CD4-positive, alpha-beta T cell (primary cell): ENCODE measurements at regions not wholly inside any gene's neighbourhood (a gene's known extent, or its start where the extent isn't known, plus 50 kb on each side); places are given as distances from the start of the nearest gene placed in this dataset.
"Not testable (repeated sequence)": the region's sequence is repeated elsewhere in the genome, so short reads cannot be mapped to it uniquely, and the experiment has no call there.

Source experiments
- ATAC-seq: fragments of 200-7000 bp; cut with Tn5 transposase; one replicate; pipeline ENCODE4 v1.10.0; 2022; ENCODE audit warnings: mild to moderate bottlenecking; ENCODE audit not compliant: poor library complexity
- CTCF ChIA-PET: fragments of 350-600 bp; sonication (Branson Sonifier 250); formaldehyde crosslinking; loops from one replicate; lab custom pipeline; 2021; ENCODE audit warnings: antibody characterized with exemption, inconsistent platforms; lab: Charles Lee
- POLR2A ChIA-PET: fragments of 350-600 bp; sonication (Branson Sonifier 250); formaldehyde crosslinking; loops from one replicate; lab custom pipeline; 2021; ENCODE audit warnings: antibody characterized with exemption, inconsistent platforms; lab: Charles Lee
- DNase-seq, 14 experiments: peaks; one replicate each; pipeline ENCODE4 v3.0.0-alpha.2; 2013 to 2020; ENCODE audit warnings: mixed read lengths in 2 of 14
- H3K27ac ChIP-seq, 2 donors: one replicate each; pipeline versions ENCODE4 v1.5.1 to v1.7.0; 2013; ENCODE audit warnings: low read length in 2 of 2, low read depth in 1 of 2, mild to moderate bottlenecking in 1 of 2
- H3K27me3 ChIP-seq, 2 experiments: 1 replicate in 1 of 2; 2 replicates in 1 of 2; pipeline versions ENCODE4 v1.6.1 to v1.7.0; 2013; ENCODE audit warnings: low read length in 2 of 2, control low read depth in 1 of 2, mild to moderate bottlenecking in 1 of 2, moderate library complexity in 1 of 2; ENCODE audit not compliant: insufficient read depth in 2 of 2, control insufficient read depth in 1 of 2
- H3K36me3 ChIP-seq: one replicate; pipeline ENCODE4 v1.6.1; 2013; ENCODE audit warnings: low read length, control low read depth; ENCODE audit not compliant: insufficient read depth
- H3K4me1 ChIP-seq: one replicate; pipeline ENCODE4 v1.6.1; 2013; ENCODE audit warnings: low read length, control low read depth; ENCODE audit not compliant: insufficient read depth
- H3K4me3 ChIP-seq: one replicate; pipeline ENCODE4 v1.5.1; 2013; ENCODE audit warnings: mild to moderate bottlenecking, low read length, moderate library complexity
- H3K9me3 ChIP-seq, 2 experiments: 1 replicate in 1 of 2; 2 replicates in 1 of 2; pipeline versions ENCODE4 v1.6.1 to v1.7.0; 2013; ENCODE audit warnings: low read length in 2 of 2, mild to moderate bottlenecking in 2 of 2, control low read depth in 1 of 2, moderate library complexity in 1 of 2; ENCODE audit not compliant: control insufficient read depth in 1 of 2, insufficient read depth in 1 of 2
- H3K27ac Mint-ChIP-seq: one replicate; pipeline ENCODE4 v1.8.0; 2020; ENCODE audit warnings: mixed read lengths
- H3K27me3 Mint-ChIP-seq: one replicate; pipeline ENCODE4 v1.8.0; 2021; ENCODE audit warnings: mixed read lengths
- H3K36me3 Mint-ChIP-seq: one replicate; pipeline ENCODE4 v1.8.0; 2021; ENCODE audit warnings: low read depth, mixed read lengths
- H3K4me1 Mint-ChIP-seq: one replicate; pipeline ENCODE4 v1.8.0; 2021; ENCODE audit warnings: low read depth, mixed read lengths
- H3K4me3 Mint-ChIP-seq: one replicate; pipeline ENCODE4 v1.8.0; 2020; ENCODE audit warnings: mild to moderate bottlenecking, mixed read lengths
- H3K9me3 Mint-ChIP-seq: one replicate; pipeline ENCODE4 v1.8.0; 2020; ENCODE audit warnings: mixed read lengths
- intact Hi-C, 2 experiments: fragments of 100-400 bp; cut with DNase I in 1 of 2; cut with micrococcal nuclease in 1 of 2; formaldehyde crosslinking; loops; one replicate each; pipeline versions ENCODE4 v1.15.1 to v1.9.0; 2023 to 2025; cut with DNase I, micrococcal nuclease
- TF ChIP-seq, protein P1 (sequence below): fragments of 200-600 bp; IDR thresholded peaks from one replicate; pipeline ENCODE4 v1.8.0; 2022; ENCODE audit warnings: antibody characterized with exemption, mild to moderate bottlenecking

DNA sequence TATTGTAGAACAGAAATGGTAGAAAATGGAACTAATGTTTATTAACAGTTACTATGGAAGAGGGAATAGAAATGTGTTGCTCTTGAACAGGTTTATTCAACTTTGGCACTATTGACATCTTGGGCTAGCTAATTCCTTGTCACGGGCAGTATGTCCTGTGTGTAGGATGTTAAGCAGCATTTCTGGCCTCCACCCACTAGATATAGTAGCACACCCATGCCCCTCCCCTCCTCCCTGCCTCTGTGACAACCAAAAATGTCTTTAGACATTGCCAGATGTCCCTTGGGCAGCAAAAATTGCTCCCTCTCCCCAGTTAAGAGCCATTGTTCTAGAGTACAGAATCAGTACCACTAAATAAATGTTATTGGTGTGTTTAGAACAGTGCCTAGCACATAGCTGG lies 91.4 kb upstream of the TPTE start:
- H3K4me3 Mint-ChIP-seq, result no peak overlapping the region
- Histone ChIP-seq H3K27ac (no peak overlapping the region), H3K4me1 (no peaks in the 10 kb centered on the region), H3K9me3 (peaks cover 30 to 33% of the 10 kb centered on the region in 2 experiments), H3K27me3 (no peaks in the 10 kb centered on the region), H3K4me3 (no peak overlapping the region), H3K36me3 (no peaks in the 10 kb centered on the region)
- no peaks in the 10 kb centered on the region for H3K36me3 Mint-ChIP-seq
- intact Hi-C loops, result no loop called here
- no peaks in the 10 kb centered on the region for H3K4me1 Mint-ChIP-seq
- ATAC-seq, result no peak
- TF ChIP-seq, protein P1, sequence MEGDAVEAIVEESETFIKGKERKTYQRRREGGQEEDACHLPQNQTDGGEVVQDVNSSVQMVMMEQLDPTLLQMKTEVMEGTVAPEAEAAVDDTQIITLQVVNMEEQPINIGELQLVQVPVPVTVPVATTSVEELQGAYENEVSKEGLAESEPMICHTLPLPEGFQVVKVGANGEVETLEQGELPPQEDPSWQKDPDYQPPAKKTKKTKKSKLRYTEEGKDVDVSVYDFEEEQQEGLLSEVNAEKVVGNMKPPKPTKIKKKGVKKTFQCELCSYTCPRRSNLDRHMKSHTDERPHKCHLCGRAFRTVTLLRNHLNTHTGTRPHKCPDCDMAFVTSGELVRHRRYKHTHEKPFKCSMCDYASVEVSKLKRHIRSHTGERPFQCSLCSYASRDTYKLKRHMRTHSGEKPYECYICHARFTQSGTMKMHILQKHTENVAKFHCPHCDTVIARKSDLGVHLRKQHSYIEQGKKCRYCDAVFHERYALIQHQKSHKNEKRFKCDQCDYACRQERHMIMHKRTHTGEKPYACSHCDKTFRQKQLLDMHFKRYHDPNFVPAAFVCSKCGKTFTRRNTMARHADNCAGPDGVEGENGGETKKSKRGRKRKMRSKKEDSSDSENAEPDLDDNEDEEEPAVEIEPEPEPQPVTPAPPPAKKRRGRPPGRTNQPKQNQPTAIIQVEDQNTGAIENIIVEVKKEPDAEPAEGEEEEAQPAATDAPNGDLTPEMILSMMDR, result no peak
- H3K27ac Mint-ChIP-seq, result no peak overlapping the region
- POLR2A ChIA-PET, result no interaction called here
- H3K27me3 Mint-ChIP-seq, result no peaks in the 10 kb centered on the region
- no peak for DNase-seq
- CTCF ChIA-PET, result no interaction called here
- peaks cover 2% of the 10 kb centered on the region for H3K9me3 Mint-ChIP-seq

DNA sequence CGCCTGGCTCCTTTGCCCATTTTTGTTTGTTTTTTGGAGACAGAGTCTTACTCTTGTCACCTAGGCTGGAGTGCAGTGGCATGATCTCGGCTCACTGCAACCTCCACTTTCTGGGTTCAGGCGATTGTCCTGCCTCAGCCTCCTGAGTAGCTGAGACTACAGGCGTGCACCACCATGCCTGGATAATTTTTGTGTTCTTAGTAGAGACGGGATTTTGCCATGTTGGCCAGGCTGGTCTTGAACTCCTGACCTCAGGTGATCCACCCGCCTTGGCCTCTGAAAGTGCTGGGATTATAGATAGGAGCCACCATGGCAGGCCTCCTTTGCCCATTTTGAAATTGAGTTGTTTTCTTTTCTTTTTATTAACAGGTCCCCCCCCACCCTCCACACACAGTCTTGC lies 89.4 kb upstream of the TPTE start:
- H3K27me3 ChIP-seq, H3K27ac Mint-ChIP-seq, H3K4me1 ChIP-seq, H3K36me3 ChIP-seq, H3K9me3 Mint-ChIP-seq, H3K4me3 Mint-ChIP-seq, CTCF ChIA-PET, H3K4me3 ChIP-seq, ATAC-seq, POLR2A ChIA-PET, intact Hi-C loops, H3K36me3 Mint-ChIP-seq, H3K27me3 Mint-ChIP-seq, DNase-seq, H3K27ac ChIP-seq, H3K4me1 Mint-ChIP-seq: not testable (repeated sequence)
- H3K9me3 ChIP-seq, result peaks cover 20 to 32% of the 10 kb centered on the region in 2 experiments

GRCh38 chr21:10432456-10432855 lies 88.9 kb upstream of the TPTE start:
- H3K9me3 ChIP-seq, result peaks cover 23 to 28% of the 10 kb centered on the region in 2 experiments
- intact Hi-C loops, H3K4me3 ChIP-seq, POLR2A ChIA-PET, DNase-seq, H3K36me3 Mint-ChIP-seq, H3K27ac ChIP-seq, H3K4me3 Mint-ChIP-seq, H3K36me3 ChIP-seq, CTCF ChIA-PET, H3K27ac Mint-ChIP-seq, ATAC-seq, H3K4me1 ChIP-seq, H3K27me3 Mint-ChIP-seq, H3K9me3 Mint-ChIP-seq, H3K27me3 ChIP-seq, H3K4me1 Mint-ChIP-seq: not testable (repeated sequence)

DNA sequence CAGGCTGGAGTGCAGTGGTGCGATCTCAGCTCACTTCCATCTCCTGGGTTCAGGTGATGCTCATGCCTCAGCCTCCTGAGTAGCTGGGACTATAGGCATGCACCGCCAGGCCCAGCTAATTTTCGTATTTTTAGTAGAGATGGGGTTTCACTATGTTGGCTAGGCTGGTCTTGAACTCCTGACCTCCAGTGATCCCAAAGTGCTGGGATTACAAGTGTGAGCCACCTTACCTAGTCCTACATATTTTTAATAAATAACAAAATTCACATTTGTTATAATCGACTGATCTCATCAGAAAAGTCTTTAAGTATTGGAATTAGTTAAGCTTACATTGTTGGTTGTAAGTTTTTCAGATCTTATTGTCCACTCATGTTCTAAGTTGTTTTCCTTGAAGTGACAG lies 83.4 kb upstream of the TPTE start:
- intact Hi-C loops, CTCF ChIA-PET, H3K36me3 Mint-ChIP-seq, H3K27me3 ChIP-seq, H3K27me3 Mint-ChIP-seq, H3K27ac ChIP-seq, ATAC-seq, H3K9me3 Mint-ChIP-seq, H3K36me3 ChIP-seq, H3K4me3 Mint-ChIP-seq, H3K27ac Mint-ChIP-seq, H3K4me3 ChIP-seq, POLR2A ChIA-PET, DNase-seq, H3K4me1 Mint-ChIP-seq, H3K4me1 ChIP-seq: not testable (repeated sequence)
- peaks cover 9 to 24% of the 10 kb centered on the region in 2 experiments for H3K9me3 ChIP-seq

GRCh38 chr21:10440639-10441038 lies 80.7 kb upstream of the TPTE start:
- H3K4me3 ChIP-seq, H3K4me1 Mint-ChIP-seq, H3K4me1 ChIP-seq, H3K36me3 Mint-ChIP-seq, DNase-seq, H3K36me3 ChIP-seq, H3K9me3 Mint-ChIP-seq, intact Hi-C loops, H3K27me3 Mint-ChIP-seq, POLR2A ChIA-PET, H3K27me3 ChIP-seq, CTCF ChIA-PET, H3K4me3 Mint-ChIP-seq, H3K27ac Mint-ChIP-seq, ATAC-seq, H3K27ac ChIP-seq: not testable (repeated sequence)
- H3K9me3 ChIP-seq, result peaks cover 9 to 24% of the 10 kb centered on the region in 2 experiments

- DNase-seq, POLR2A ChIA-PET, H3K4me3 Mint-ChIP-seq, H3K4me1 Mint-ChIP-seq, H3K36me3 ChIP-seq, H3K27ac Mint-ChIP-seq, H3K27ac ChIP-seq, CTCF ChIA-PET, H3K4me3 ChIP-seq, H3K27me3 Mint-ChIP-seq, H3K4me1 ChIP-seq, H3K9me3 Mint-ChIP-seq, H3K36me3 Mint-ChIP-seq, H3K27me3 ChIP-seq, ATAC-seq, intact Hi-C loops: not testable (repeated sequence)
- H3K9me3 ChIP-seq, result peaks cover 4 to 24% of the 10 kb centered on the region in 2 experiments
These were observed 79.4 kb upstream of the TPTE start for GRCh38 chr21:10442018-10442417.

GRCh38 chr21:10445685-10446084 lies 75.7 kb upstream of the TPTE start:
- CTCF ChIA-PET, DNase-seq, H3K36me3 ChIP-seq, ATAC-seq, H3K27ac Mint-ChIP-seq, H3K4me3 Mint-ChIP-seq, H3K4me3 ChIP-seq, H3K36me3 Mint-ChIP-seq, H3K27me3 Mint-ChIP-seq, H3K9me3 Mint-ChIP-seq, intact Hi-C loops, H3K4me1 Mint-ChIP-seq, H3K27ac ChIP-seq, H3K4me1 ChIP-seq, POLR2A ChIA-PET, H3K27me3 ChIP-seq: not testable (repeated sequence)
- peaks cover 5 to 17% of the 10 kb centered on the region in 2 experiments for H3K9me3 ChIP-seq
